Ovary (tissue), 3 donors: ENCODE measurements at regions not wholly inside any gene's neighbourhood (a gene's known extent, or its start where the extent isn't known, plus 50 kb on each side); places are given as distances from the start of the nearest gene placed in this dataset.

Experiments
- EP300 ChIP-seq: sonication (generic); formaldehyde crosslinking; IDR thresholded peaks from one replicate; pipeline ENCODE4 v1.6.1; 2017; ENCODE audit warnings: antibody characterized with exemption
- POLR2A ChIP-seq: fragments of 450-650 bp; IDR thresholded peaks from one replicate; pipeline ENCODE4 v1.6.1; 2017; ENCODE audit warnings: antibody characterized with exemption, mild to moderate bottlenecking, moderate library complexity
- TF ChIP-seq, protein P1 (sequence below), 3 donors: fragments of 450-650 bp in 2 of 3; fragments of 200-600 bp in 1 of 3; IDR thresholded peaks; one replicate each; pipeline versions ENCODE4 v1.5.1 to v1.8.0; 2016 to 2022; ENCODE audit warnings: antibody characterized with exemption in 3 of 3, mild to moderate bottlenecking in 1 of 3
- donor health status: DM: no; HTN: no; CAD: no.

- TF ChIP-seq, protein P1, sequence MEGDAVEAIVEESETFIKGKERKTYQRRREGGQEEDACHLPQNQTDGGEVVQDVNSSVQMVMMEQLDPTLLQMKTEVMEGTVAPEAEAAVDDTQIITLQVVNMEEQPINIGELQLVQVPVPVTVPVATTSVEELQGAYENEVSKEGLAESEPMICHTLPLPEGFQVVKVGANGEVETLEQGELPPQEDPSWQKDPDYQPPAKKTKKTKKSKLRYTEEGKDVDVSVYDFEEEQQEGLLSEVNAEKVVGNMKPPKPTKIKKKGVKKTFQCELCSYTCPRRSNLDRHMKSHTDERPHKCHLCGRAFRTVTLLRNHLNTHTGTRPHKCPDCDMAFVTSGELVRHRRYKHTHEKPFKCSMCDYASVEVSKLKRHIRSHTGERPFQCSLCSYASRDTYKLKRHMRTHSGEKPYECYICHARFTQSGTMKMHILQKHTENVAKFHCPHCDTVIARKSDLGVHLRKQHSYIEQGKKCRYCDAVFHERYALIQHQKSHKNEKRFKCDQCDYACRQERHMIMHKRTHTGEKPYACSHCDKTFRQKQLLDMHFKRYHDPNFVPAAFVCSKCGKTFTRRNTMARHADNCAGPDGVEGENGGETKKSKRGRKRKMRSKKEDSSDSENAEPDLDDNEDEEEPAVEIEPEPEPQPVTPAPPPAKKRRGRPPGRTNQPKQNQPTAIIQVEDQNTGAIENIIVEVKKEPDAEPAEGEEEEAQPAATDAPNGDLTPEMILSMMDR (IDR thresholded peaks at IDR 0.05) = no peak
- TF ChIP-seq POLR2A (no peak), EP300 (no peak)
Measured at GRCh38 chr15:89393056-89393455, 58.4 kb upstream of the POLG start.
